ENCODE measurements at regions not wholly inside any gene's neighbourhood (a gene's known extent, or its start where the extent isn't known, plus 50 kb on each side); places are given as distances from the start of the nearest gene placed in this dataset.

DNA sequence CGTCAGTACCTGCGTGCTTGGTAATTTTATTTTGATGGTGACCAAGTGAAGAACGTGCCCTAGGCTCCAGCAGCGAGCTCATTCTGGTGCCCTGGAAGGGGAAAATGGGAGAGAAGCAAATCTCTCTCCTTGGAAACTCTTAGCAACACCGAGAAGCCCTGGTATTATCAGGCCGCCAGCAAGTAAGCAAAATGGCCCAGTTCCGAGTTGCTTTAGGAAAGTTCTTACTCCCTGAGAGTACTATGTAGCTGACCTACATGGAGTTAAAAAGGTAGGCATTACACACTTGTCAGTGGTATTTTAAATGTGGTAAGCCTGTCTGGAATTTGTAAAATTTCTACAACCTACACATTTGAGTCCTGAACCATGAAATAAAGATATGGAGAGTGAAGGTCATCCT, 146.4 kb downstream of the CPEB2 start:
- TF ChIP-seq, protein P1, sequence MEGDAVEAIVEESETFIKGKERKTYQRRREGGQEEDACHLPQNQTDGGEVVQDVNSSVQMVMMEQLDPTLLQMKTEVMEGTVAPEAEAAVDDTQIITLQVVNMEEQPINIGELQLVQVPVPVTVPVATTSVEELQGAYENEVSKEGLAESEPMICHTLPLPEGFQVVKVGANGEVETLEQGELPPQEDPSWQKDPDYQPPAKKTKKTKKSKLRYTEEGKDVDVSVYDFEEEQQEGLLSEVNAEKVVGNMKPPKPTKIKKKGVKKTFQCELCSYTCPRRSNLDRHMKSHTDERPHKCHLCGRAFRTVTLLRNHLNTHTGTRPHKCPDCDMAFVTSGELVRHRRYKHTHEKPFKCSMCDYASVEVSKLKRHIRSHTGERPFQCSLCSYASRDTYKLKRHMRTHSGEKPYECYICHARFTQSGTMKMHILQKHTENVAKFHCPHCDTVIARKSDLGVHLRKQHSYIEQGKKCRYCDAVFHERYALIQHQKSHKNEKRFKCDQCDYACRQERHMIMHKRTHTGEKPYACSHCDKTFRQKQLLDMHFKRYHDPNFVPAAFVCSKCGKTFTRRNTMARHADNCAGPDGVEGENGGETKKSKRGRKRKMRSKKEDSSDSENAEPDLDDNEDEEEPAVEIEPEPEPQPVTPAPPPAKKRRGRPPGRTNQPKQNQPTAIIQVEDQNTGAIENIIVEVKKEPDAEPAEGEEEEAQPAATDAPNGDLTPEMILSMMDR (IDR thresholded peaks at IDR 0.05; ENCODE audit: low read length) = no peak
- no peak for TF ChIP-seq EZH2 (optimal IDR thresholded peaks at IDR 0.05; ENCODE audit: low read depth, low read length)
